NCI-H2029 (cell line): ENCODE measurements at regions not wholly inside any gene's neighbourhood (a gene's known extent, or its start where the extent isn't known, plus 50 kb on each side); places are given as distances from the start of the nearest gene placed in this dataset.
A peak's percentile ranks its signal among the peaks of the same experiment; 100 is the strongest.

ENCODE experiments used
- DNase-seq: peaks from one replicate; lab custom pipeline; 2025; lab: John Stamatoyannopoulos, UW

DNA sequence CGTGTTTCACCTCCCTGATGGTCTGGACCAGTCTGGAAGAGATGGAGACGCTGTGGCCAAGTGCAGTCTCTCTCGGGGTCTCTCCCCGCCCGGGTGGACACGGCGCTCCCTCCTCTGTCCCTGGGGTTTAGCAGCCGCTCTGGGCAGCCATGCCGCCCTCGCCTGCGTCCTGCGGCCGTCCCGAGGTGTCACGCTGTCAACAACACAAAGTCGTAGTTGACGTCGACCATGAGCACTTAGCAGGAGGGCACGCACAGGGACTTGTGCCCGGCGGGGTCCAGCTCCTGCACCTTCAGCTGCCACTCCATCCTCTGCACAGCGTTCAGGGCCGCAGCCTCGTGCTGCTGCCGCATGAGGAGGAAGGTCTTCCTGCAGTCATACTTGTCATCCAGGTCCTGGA is 368.9 kb downstream of the CDH9 start:
- no peak for DNase-seq

DNA sequence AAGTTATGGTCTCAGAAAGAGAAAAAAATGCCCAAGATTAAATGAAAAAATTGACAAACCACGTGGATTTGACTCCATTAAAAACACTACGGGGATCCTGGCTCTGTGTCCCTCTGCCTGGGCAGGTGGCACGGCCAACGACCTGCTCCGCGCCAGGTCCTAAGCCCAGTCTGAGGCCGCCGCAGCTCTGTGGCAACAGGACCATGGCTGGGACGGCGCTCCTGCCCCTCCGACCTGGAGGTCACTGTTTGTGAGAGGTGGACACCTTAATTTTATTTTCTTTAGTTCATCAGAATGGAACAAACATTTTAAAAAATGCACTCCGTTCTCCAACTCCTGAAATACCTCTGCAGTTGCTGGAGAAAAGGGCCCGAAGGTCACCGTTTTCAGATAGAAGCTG is 369.4 kb downstream of the CDH9 start:
- DNase-seq: no peak

DNA sequence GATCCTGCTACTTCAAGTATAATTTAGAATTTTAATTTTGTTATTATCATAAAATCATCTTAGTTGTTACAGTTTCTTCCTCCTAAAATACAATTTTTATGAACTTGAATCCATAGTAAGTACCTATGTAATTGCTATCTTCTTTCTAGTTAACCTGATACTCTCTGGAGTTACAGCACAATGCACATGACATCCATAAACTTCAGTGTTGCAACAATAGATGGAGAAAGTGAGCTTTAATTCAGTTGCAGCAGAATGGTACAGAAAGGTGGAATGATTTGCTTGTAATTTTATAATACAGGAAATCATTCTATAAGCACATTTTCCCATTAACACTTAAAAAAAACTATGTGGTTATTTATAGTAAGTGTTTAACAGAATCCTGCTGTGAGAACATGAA is 372.0 kb downstream of the CDH9 start:
- no peak for DNase-seq

DNA sequence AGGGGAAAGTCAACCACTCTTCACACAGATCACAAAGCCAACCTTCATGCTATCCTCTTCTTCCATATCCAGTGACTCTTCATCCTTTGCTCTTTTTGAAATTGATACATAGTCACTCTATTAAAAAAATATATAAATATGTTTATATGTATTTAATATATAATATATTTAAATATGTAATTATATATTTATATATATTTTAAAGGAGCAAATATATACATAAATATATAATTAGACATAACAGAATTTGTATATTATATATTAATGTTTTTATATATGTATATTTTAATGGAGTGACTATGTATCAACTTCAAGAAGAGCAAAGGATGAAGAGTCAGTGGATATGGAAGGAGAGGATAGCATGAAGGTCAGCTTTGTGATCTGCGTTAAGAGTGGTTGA is 374.9 kb downstream of the CDH9 start:
- DNase-seq: no peak

DNA sequence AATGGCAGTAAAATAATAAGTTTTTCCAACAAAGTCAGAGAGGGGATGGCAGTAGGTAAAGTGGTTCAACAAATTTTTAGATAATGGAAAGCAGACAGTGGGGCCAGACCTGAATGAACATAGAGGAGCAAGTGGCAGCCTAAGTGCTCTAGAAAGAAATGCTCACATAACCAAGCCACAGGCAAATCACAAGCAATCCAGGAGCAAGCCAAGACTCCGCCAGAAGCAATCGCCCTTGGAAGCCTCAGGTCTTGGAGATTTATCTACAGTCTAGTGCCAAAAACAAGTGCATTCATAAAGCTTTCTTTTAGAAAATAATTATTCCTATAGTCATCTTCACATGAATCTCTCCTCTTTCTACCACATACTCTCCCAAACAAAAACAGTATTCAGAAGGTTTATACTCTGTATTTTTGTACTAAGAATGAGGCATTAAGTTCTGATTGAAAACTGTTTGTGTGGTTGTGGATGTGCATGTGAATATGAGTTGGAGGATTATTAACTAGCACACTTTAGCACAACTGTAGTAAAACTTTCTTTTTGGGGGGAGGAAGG is 375.5 kb downstream of the CDH9 start:
- no peak for DNase-seq

DNA sequence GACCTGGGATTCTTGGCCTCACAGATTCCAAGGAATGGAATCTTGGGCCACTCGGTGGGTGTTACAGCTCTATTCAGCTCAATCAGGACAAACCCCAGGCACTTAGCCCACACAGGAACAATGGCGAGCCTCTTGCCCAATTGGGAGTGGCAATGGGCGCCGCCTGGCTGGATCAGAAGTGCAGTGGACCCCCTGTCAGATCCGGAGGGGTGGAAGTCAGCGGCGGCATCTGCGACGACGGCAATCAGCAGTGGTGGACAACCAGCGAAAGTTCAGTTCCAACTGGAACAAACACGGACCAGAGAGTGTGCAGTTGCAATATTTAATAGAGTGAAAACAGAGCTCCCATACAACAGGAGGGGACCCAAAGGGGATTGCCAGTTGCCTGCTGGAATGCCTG is 378.3 kb downstream of the CDH9 start:
- no peak for DNase-seq

DNA sequence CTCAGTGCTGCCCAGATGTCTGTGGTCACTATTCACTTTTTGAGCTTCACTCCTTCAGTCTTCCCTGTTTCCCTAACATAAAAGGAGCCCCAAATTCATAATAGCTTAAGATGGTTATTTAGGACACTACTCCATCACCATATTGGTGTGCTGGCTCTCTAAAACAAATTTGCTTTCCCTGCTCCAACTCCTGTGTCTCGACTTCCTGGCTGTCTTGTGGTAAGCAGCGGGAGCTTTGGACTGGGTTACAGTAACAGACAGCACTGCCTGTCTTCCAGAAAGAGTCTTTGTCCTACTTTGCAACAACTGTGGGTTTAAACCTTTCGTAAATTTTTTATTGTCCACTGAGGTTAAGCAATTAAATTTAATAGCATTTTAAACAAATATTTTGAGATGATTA is 389.4 kb downstream of the CDH9 start:
- DNase-seq: no peak

DNA sequence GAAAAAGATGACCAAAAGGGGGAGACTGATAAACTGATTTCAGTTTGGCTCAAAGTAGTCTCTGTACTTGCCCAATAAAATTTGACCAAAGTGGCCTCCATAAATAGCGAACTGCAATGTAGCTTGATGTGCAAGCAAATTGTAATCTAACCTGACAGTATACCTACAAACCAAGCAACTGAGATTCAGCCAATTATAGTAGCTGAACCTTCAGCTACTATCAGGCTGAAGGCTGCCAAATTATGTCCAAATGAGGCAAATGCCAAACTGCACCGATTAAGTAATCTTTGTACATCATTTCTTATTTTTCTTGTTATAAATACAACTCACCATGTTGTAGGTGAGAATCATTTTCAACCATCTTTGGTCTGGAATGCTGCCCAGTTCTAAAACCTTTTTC is 390.6 kb downstream of the CDH9 start:
- no peak for DNase-seq

DNA sequence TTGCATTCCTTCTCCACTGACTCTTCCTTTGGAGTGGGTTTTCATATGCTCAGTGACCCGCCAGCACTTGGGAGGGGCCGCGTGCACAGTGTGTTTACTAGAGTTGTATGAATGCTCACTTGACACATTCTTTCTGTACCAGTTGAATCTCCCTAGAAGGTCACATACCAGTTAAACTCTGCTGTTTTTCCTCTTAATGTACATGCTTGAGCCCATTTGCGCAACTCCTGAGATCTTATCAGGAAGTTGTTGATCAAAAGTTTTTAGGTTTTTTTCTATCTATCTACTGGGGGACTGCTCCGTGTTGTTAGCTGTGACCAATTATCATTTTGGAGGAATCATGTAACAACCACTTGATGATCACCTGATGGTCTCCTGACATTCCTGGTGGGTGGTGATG is 392.7 kb downstream of the CDH9 start:
- DNase-seq: no peak

DNA sequence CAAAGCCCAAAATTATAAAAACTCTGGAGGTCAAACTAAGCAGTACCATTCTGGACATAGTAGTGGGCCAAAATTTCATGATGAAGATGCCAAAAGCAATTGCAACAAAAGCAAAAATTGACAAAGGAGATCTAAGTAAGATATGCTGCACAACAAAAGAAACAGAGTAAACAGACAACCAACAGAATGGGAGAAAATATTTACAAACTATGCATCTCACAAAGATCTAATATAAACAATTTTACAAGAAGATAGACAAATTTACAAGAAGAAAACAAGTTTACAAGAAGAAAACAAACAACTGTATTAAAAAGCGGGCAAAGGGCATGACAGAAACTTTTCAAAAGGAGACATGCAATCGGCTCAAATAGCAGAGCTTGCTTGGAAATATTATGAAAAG is 396.9 kb downstream of the CDH9 start:
- DNase-seq: no peak

DNA sequence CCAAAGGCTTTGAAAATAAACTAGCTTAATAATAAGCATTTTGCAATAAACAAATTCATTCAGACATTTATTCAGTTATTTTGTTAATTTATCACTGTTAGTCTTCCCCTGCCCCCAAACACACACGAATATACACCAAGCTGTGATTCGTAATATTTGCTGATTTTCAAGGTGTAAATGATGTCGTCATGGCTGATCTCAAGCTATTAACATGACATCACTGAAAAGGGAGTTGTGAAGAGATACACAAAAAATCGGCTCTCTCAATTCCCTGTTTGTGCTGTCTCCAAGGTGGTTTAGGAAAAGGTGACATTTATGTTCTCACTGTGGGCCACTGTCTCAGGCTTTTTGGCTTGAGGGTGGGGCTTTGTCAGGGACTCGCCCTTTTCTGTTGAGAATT is 413.3 kb downstream of the CDH9 start:
- DNase-seq: no peak

DNA sequence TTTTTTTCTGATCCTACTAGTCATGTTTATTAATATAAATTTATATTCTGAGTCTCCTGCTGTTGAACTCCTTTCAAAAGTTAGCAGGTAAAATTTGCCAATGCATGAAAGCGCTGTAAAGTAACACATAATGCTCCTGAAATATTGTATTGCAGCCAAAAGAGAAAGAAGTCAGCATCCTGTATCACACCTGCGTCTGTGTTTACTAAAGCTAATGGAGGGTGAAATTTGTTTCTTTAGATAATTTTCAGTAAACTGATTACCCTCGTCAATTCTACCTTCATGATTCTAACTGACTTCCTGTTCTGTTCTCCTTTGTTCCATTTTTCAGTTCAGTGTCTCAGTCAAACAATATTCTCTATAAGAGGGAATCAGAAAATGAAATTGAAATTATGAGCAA is 415.4 kb downstream of the CDH9 start:
- peak; percentile 36 for DNase-seq

DNA sequence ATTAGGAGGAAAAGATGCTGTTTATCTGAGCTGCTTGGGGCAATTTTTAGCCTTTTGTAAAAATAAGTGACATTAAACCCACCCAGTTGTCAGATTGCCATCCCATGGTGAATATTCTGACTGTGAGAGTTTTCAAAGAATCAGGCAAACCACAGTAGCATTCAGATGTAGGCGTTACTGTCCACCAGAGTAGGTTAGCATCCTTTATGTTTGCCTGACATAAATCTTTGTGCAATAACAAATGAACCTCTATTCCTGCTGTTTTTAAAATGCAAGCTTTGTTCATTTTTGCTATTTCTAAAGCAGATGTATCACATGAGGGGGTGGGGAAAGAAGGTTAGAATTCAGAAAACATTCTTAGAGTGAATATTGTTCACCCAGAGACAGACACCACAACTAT is 427.8 kb downstream of the CDH9 start:
- no peak for DNase-seq

DNA sequence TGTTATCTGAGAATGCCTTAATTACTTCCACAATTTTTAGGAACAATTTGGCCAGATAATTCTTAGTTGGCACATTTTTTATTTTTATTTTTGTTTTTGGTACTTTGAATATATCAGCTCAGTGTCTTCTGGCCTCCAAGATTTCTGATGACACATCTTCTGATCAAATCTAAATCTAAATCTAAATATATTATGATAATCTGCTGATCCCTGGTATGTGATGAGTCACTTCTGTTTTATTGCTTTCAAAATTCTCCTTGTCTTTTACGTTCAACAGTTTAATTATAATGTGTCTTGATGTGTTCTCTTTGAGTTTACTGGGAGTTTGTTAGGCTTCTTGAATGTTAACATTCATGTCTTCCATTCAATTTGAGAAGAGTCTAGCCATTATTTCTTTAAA is 436.8 kb downstream of the CDH9 start:
- no peak for DNase-seq

DNA sequence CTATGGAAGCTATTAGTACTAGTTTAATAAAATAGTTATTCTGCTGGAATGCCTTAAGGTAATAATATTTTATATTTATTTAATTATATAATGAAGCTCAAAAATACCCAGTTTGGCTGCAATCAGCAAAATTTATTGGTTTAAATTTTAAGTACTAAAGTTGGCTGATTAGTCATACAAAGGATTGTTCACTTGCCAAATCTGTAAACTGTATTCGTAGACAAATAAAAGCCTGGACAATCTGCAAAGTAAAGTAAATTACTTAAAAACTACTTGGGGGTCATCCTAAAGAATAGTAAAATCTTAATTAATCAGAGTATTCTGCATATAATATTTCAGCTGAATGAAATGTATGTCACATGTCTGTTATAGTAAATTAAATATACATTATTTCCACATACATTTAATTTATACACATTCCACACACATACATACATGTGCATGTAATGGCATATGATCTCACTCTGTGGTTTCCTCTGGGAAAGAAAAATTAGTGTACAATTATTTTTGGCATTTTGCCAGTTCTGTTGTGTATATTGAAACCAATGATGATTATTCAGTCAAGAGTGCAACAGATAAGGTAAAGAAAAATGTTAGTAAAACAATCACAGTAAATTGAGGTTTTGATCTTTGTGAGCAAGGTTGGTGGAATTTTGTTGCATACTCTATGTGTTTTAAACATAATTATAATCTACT is 455.9 kb downstream of the CDH9 start:
- DNase-seq: no peak

DNA sequence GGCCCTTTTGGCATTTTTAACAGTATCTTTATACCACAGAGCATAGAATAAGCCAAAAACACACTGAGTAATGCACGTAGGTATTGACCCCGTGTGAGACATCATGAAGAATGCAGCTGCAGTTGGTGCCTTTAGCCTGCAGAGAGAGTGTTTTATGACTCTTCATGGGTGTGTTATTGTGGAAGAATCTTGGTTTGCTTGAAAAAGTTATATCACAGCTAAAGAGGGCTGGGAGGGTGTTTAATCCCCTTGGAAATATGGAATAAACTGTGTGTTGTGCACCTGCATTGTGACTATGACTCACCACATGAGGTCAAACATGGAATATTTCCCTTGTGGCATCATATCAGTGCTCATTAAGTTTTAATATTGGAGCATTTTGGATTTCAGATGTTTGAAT is 458.7 kb downstream of the CDH9 start:
- no peak for DNase-seq

DNA sequence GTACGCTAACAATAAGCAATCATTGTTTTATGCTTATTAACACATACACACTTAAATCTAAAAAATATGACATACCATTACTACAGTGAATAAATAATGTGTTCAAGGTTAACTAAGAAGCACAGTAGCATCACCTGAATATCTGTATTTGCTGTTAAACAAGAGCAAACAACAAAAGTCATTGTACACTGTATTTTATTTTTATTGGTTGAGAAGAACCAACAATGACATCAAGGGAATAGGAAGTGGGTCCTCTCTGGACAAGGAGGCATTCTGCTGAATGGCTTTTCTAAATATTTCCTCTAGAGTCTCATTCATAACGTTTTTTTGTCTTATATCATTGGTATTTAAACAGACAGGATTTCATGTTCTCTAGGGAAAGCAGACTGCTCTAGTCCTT is 460.4 kb downstream of the CDH9 start:
- peak; percentile 40 for DNase-seq

DNA sequence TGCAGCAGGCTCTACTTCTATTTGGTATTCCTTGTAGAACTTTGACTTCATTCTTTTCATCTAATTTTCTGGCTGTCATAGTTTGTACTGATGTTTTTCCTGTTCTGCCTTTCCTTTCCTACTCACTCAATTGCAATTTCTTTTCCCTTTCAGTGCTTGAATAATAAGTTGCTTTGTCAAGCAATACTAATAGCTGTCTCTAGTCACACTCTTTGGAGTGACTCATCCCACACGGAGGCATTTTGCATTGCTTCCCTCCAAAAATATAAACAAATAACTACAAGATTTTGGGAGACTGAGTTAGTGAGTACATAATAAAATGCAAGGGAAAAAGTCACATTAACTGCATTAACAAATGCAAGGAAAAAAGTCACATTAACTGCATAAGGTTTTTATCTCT is 465.9 kb downstream of the CDH9 start:
- DNase-seq: no peak

DNA sequence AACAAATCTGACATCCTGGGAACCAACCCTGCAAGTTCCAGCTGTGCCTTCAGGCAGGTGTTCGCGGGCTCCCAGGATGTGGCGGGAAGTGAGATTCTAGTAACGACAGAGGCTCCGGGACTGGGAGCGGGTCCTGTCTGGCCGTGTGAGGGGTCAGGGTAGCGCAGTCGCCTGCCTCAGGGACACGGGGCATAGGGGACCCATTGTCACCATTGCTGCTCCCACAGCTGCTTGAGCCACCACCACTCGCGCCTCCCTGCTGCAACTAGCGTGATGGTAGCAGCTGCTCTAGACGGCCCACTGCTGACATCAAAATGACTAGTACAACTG is 468.5 kb downstream of the CDH9 start:
- DNase-seq: no peak

DNA sequence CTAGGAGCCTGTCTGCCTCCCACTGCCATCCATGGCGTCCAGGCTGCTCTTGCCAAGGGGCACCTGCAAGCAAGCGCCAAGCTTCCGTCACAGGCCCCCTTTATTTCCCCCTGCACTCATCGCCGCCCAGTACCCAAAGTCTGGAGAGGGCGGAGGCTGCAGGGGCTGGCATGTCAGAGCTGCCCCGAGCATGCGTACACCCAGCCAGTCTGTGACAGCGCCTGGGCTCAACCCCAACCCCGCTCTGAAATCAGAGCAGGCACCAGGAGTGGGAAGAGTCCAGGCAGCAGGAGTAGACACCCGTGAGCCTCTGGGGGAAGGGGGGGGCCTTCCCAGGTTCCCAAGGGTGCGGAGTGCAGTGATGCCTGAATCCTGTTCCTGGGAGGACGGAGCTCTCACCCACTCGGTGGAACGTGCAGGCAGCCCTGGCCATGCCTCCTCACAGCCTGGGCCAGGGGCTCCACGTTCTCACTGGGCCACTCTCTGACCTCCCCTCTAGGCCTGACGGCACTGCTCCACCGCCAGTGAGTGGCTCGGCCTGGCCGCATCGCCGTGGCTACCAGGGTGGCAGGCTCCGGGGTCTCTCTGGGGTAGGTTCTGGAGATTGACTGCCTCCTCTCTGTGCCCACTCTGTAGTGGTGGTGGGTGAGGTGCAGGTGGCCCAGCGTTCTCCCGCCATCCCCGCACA is 469.0 kb downstream of the CDH9 start:
- DNase-seq: no peak

DNA sequence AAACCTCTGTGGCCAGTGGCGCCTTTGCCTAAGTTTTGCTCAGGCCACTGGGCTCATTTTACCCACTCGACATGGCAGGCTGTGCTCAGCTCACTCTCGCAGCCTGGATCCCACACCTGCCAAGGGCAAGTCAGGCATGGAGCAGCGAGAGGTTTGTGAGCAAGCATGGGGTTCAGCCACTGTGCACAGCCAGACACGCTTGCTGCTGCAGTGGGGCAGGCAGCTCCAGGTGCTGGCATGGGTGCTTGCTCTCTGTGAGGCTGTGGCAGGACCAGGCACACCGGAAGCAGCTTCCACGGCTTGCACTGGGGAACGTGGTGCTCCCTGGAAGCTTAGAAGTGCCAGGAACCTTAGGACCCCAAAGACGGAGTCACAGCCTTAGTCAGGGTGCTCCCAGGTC is 470.1 kb downstream of the CDH9 start:
- no peak for DNase-seq

DNA sequence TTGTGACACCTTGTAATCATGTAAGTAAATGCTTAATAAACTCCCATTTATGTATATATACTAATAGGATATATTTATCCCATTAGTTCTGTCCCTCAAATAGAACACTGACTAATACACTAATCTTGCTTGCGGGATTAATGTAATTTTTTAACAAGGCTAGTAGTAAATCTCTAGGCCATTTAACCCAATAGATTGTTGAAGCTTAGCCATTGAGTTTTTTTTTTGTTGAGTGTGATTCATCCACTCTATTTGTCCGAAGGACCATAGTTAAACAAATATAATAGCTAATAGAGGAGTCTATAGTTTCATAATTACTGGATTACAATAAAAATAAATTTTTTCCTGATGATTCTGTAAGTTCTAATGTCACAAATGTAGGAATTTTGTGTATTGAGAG is 474.4 kb downstream of the CDH9 start:
- DNase-seq: no peak

DNA sequence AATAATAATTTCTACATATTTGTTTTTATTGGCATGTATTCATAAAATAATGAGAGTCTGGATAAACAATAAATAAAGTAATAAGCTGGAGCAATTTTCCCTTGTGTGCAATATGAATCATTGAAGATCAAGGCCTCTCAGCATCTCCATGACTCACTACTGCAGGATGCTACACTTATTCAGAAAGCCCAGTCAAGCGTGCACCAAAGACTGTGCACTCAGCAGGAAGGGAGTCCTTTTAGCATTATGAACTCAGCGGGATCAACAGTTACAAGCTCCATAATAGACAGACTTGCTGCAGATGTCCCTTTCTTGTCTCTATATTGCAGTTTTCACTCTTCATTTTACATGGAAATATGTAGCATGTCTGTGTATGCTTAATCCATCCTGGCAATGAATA is 485.3 kb downstream of the CDH9 start:
- DNase-seq: peak; percentile 72

DNA sequence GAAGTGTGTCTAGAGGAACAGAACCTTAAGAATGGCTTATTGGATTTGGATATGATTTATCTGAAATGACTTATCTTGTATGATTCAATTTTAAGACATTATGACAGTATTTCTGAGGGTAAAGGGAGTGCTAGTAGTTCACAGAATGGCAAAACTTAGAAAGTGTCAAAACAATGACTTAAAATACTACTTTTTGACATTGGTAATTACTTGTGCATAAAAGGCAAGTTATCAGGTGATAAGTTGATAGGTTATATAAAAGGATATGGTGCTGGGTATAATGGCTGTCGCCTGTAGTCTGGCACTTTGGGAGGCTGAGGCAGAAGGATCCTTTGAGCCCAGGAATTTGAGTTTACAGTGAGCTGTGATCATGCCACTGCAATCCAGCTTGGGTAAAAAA is 494.4 kb downstream of the CDH9 start:
- no peak for DNase-seq
